GM21723 (cell line): ENCODE measurements at regions not wholly inside any gene's neighbourhood (a gene's known extent, or its start where the extent isn't known, plus 50 kb on each side); places are given as distances from the start of the nearest gene placed in this dataset.
"Not testable (repeated sequence)": the region's sequence is repeated elsewhere in the genome, so short reads cannot be mapped to it uniquely, and the experiment has no call there.

Experiments
- ATAC-seq: cut with Tn5 transposase; IDR thresholded peaks from one replicate; pipeline ENCODE4 v1.9.1; 2021; ENCODE audit warnings: mild to moderate bottlenecking, moderate library complexity; ENCODE audit not compliant: unreplicated experiment

DNA sequence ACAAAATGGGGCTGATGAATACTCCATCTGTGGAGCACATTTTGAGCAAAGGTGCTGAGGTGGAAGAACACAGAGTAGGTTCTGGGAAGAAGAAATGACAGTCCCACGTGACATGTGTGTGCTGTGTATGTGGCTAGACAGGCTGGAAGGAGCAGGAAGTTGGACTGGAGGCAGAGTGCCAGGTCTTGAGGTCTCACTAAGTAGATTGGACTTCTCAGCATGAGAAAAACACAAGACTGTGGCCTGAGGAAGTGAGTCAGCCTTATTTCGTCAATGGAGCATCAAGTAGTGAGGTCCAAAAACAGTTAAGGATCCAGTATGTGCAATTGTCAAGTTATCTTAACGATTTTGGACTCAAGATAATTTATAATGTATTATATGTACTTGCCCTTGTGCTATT is 736.5 kb downstream of the KCNJ2 start:
- ATAC-seq = no peak

DNA sequence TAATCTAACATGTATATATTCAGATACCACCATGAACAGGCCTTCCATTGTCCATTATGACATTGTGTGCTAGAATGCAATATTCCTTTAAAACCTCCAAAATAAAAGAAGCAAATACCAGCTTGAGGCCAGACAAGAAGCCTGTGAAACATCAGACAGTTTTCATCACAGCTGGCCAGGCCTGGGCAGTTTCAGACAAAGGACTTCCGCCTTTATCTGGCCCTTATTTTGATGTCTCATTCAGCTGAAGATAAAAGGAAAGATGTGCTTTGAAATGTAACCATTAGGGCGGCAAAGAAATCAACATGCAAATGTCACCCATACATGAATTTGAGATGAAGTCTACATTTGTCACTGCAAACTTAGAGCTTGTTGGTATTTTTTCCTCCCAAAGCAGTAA is 737.5 kb downstream of the KCNJ2 start:
- ATAC-seq = no peak

DNA sequence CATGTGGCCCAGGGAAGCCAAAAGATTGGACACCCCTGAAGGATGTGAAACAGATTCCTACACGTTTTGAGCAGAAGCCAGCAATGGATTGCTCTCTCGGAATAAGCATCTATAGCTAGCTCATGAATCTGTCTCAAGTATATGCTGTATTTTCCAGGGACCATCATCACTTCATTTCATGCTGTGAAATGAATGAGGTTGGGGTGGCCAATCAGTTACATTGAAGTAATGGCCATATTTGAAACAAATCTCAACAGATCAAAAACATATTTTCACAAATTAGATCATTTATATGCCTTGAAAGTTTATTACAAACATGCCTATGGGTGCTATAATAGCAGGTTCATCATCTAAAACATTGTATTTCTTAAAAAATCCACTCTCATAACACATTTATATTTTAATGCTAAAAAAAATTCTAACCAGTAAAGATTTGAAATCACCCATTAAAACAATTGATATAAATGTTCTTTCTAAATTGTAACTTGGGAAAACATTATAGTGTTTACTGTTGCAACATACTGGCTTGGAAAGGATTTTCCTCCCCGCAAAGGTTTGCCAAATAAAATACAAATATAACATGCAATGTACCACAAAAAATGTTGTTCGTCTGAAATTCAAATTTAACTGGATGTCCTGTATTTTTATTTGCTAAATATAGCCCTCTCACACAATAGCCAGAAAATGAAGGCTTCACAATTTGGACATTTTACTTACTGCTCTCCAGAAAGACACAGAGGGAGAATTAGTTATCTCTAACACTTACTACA is 743.6 kb downstream of the KCNJ2 start:
- no peak for ATAC-seq

DNA sequence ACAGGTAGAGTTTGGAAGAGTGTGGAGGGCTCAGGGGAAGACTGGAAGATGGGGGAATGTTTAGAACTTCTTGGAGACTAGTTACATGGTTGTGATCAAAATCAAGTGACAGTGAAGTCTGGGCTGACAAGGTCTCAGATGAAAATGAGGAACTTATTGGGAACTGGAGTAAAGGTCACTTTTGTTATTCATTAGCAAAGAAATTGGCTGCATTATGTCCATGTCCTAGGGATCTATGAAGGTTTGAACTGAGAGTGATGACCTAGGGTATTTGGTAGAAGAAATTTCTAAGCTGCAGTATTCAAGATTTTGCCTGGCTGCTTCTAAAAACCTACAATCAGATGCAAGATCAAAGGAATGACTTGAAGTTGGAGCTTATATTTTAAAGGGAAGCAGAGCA is 747.1 kb downstream of the KCNJ2 start:
- no peak for ATAC-seq

DNA sequence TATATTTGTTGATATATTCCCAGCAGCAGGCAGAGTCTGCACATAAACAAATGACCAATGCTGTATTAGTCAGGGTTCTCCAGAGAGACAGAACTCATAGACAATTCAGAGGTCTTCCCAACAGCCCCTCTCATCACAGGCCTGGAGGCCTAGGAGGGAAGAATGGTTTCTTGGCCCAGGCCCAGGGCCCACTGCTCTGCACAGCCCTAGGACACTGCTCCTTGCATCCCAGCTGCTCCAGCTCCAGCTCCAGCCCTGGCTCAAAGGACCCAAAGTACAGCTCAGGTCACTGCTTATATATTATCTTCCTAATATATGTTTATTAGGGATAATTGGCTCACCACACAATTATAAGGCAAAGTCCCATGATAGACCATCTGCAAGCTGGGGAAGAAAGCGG is 749.9 kb downstream of the KCNJ2 start:
- ATAC-seq = no peak

DNA sequence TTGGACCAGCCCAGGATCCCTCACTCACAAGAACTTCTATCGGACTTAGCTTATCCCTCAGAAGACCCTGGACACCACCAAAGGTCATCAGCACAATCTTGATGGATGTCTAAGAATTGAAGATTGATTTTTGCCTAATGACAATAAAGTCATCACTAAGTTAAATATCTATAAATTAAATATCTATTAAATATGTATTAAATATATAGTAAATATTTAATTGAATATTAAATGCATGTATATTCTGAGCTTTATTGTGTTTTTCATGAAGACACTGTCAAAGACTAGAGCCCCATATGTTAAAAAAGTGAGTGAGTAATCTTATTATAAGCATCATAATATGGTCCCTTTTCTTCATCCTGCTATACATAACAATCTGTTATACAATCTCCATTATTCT is 751.1 kb downstream of the KCNJ2 start:
- no peak for ATAC-seq

DNA sequence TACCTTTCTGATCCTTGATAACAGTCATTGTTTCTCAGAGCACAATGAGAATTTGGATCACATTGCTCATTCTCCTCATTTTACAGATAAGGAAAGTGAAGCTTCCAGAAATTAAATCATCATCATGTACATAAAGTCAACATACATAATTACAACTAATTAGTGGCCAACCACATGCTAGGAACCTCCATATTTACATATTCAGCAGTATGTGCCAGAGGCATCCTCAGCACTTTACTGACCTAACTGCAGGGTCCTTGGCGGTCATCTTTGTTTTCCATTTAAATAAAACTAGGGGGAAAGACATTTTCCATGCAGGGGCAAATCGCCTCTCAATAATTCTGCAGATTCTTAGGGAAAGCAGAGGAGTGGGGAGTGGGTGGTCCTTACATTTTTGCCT is 752.9 kb downstream of the KCNJ2 start:
- ATAC-seq = no peak

DNA sequence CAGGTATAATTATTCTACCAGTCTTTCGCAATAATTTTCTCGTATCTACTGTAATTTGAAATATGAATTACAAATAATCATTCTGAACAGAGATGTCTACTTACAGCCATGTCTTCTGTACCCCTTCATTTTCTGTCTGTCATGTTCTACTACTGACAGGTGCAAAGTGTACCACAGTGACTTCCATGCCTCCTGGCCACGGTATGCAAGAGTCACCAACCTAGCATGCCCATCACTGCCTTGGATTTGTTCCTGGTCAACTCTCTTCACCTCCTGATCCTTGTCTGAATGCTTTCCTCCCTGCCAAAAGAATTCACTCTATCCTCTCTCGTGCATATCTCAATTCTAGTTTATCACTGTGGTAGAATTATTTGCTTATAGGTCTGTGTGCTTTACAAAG is 755.4 kb downstream of the KCNJ2 start:
- ATAC-seq = no peak

DNA sequence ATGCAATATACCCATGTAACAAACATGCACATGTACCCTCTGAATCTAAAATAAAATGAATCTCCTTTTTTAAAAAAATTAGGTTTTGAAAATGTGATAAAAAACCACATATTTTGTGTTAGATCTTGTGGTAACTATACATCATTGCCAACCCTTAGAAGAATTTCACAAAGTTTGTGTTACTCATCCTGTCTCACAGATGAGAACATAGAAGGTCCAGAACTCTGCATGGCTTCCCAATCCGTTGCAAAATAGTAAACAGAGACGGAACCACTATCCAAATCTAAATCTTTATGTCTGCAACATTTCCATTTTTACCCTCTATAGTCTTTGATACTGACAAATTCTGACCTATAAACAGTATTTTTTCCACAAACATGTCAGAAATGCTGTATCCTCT is 759.9 kb downstream of the KCNJ2 start:
- no peak for ATAC-seq

DNA sequence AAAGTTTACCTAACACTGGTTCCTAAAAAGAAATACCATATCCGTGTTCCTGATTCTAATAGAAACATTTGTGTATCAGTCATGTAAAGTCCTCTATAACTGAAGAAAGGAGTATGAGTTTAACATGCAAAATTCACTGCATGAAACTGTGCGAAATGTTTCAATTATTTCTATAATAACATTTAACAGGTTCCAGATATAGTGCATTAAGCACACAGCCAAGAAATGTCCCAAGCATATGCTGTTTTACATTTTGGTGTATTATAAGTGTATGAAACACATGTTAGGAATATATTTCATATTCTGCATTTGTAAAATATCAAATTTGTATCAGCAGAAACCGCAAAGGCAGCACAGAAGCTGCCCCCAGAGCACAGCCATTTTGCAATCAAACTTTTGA is 764.9 kb downstream of the KCNJ2 start:
- no peak for ATAC-seq

DNA sequence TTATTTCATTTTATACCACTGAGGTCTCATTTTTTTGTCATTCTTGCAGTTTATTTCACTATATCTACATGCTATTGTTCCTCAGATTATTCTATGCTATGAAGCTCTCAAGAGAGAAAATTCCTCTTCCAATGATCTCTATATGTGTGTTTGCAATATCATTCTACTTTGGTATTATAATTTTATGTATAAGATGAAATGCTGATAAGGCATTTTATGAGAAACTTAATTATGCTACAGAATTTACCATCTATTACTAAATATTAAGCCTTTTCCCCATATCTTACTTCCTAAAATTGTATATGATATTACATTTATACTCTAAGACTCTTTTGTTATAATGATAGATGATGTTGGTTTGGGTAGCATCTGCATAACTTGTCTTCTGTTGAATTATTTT is 765.5 kb downstream of the KCNJ2 start:
- ATAC-seq = no peak

DNA sequence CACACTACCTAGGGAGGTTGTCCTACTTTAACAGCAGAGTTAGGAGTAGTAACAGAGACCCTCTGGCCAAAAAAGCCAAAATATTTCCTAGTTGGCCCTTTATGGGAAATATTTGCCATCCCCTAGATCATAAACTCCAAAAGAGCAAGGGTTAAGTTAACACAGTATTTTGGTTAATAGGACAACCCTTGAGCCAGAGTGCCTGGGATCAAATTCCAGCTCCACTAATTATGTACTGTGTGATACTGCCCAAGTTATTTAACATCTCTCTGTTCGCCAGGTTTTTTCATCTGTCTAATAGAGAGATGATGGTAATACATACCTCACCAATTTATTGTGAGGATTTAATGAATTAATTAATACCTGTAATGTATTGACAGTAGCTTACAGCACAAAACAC is 767.4 kb downstream of the KCNJ2 start:
- ATAC-seq = no peak

DNA sequence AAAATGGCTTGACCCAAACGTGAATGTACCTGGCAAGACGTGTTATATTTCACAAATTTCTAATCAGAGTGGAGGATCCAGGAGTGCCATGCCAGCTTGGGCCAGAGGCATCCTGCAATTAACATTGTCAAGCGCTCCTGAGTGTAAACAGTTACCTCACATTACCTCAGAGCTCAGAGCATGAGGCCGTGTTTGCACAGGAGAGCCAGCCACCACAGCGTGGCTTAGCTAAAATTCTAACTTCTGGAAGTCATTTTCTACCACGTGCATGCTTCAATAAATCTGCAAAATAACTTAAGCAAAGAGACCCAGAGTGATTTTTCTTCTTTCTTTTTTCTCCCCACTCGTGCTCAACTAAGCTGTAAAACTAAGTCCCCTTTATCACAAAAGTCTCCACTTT is 769.0 kb downstream of the KCNJ2 start:
- no peak for ATAC-seq

DNA sequence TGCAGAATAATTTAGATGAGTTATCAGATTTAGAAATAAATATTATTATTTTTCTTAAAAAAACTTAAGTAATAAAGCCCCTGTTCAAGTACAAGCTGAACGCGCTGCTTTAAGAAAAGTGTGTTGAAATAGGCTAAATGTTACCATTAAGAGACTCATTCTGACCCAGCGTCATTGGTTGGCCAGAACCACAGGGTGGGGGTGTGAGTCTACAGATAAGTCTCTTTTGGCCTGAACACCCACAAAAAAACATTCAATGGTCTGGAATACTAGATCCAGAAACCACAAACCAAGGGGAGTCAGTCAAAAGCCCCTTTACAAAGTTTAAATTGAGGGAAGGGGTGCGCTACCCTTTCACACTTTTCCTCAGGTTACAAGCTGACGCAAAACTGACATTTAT is 776.1 kb downstream of the KCNJ2 start:
- no peak for ATAC-seq

DNA sequence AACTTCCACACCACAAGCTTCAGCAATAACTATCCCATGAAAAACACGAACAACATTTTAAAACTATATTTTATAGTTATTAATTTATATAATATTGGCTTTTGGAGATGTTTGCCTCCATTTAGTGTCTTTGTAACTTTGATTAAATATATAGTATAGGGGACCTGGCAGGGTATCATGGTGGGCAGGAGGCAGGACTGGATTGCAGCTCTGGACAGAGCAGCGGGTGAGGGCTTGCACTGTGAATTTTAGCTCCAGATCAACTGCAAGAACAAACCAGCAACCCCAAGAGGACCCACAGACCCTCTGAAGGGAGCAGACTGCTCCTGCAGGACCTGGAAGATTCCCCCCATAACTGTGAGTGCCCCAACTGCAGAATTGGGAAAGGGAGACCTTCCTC is 777.9 kb downstream of the KCNJ2 start:
- no peak for ATAC-seq

DNA sequence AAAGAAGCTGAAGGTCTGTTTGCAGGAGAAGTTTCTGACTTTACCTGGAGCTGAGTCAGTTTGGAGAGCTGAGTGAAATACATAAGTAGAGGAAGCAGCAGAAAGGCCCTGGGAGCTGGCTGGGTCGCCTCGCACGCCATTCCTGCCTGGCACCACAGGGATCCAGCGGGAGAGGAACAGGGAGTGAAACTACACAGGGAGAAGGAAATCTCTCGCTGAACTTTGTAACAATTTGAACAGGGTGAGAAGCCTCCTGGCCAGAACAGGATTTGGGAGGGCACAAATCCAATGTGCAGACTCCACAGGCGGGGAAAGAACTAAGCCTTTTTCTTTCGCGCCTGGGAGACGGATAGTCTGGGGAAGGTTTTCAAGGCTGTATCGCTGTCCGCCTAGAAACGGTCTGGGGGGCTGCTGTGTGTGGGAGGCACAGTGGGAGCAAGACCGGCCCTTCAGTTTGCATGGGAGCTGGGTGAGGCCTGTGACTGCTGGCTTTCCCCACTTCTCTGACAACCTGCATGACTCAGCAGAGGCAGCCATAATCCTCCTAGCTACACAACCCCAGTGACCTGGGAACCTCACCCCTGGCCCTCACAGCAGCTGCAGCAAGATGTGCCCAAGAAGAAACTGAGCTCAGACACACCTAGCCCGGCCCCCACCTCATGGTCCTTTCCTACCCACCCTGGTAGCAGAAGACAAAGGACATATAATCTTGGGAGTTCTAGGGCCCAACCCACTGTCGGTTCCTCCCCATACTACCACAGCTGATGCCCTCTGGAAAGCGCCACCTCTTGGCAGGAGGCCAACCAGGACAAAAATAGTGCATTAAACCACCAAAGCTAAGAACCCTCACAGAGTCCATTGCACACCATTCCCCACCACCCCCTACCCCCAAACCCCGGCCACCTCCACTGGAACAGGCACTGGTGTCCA is 778.6 kb downstream of the KCNJ2 start:
- no peak for ATAC-seq

DNA sequence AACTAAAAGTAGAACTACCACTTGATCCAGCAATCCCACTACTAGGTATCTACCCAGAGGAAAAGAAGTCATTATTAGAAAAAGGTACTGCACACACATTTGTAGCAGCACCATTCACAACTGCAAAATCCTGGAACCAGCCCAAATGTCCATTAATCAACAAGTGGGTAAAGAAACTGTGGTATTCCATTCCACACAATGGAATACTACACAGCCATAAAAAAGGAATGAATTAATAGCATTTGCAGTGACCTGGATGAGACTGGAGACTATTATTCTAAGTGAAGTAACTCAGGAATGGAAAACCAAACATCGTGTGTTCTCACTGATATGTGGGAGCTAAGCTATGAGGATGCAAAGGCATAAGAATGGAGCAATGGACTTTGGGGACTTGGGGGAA is 783.8 kb downstream of the KCNJ2 start:
- not testable (repeated sequence) for ATAC-seq

DNA sequence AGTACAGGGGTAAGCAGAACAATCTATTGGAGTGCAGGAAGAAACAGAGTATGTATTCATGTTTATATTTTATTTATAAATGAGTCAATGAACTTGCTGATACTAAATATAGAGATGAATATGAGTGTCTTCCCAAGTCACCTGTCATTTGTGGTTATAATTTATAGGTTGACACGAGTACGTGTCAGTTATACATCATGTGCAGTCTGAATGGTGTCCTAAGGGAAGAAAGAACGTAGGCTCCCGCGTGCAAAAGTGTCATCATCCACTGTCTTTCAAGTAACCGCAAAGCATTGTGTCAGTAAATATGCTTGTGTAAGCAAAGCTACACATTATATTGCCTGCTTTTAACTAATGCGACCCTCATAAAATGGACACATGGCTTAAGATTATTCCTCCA is 786.1 kb downstream of the KCNJ2 start:
- no peak for ATAC-seq

DNA sequence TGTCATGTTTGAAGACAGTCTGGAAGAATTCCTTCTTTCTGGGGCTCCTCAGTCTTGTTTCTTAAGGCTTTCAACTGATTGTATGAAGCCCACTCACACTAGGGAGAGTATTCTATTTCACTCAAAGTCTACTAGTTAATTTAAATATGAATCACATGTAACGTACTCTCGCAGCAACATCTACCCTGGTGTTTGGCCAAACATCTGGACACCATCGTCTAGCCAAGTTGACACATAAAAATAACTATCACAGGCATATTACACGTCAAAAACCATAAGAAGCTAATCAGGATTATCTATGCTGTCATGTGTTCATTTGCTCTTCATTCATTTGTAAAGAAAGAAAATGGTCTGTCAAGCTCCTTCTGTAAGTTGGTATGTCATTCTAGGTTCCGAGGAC is 787.4 kb downstream of the KCNJ2 start:
- ATAC-seq = no peak

DNA sequence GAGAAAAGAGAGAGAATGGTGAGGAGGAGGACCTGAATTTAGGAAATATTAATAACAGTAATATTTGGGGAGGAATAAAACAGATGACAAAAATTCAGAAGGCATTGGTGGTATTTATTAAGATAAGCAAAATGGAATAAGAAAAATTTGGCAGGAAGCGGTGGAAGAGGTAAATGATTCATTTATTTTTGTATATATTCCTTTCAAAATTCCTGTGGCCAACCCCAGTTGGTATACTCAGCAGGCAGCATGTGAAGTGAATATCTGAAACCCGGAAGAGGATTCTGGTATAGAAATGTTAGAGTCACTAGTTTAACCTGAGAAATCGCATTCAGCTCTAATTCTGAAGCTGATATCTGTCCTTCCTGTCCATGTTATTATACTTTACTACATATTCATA is 792.0 kb downstream of the KCNJ2 start:
- no peak for ATAC-seq

DNA sequence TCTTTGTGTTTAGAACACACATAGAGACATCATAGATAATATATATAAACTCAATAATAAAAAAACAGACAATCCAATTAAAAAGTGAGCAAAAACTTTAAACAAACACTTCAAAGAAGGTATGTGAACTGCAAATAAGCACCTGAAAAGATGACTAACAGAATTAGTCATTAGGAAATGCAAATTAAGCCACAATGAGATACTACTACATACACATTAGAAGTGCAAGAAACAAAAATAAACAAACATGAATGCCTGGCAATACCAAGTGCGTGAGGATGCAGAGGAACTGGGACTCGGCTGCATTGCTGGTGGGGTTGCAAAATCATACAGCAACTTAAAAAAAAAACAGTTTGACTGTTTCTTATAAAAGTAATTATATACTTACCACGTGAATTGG is 799.0 kb downstream of the KCNJ2 start:
- ATAC-seq = no peak

DNA sequence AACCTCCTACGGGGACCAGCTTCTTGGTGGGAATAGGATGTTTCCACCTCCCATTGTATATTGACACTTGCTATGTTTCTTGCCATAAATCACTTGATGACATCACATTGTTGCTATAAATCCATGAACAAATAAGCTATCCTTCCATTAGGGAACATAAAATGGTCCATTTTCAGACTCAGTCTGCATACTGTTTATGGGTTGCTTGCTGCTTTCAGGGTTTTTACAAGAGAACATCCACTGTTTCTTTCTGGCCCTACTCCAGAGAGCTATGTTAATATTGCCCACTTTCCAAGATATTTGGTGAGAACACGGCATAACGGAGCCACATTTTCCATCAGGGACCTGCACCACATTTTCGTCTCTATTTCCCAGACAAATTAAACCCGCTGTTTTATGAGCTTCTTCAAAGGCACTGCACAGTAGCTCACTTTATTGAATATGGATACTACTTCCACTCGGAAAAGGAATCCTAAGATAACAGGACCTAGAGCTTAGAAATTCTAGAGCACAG is 800.2 kb downstream of the KCNJ2 start:
- no peak for ATAC-seq
